NCI-H2081 (cell line): ENCODE measurements at regions not wholly inside any gene's neighbourhood (a gene's known extent, or its start where the extent isn't known, plus 50 kb on each side); places are given as distances from the start of the nearest gene placed in this dataset.
"Not testable (repeated sequence)": the region's sequence is repeated elsewhere in the genome, so short reads cannot be mapped to it uniquely, and the experiment has no call there.

Experiments used
- DNase-seq, 2 experiments: peaks; one replicate each; lab custom pipeline; 2025; lab: John Stamatoyannopoulos, UW

DNA sequence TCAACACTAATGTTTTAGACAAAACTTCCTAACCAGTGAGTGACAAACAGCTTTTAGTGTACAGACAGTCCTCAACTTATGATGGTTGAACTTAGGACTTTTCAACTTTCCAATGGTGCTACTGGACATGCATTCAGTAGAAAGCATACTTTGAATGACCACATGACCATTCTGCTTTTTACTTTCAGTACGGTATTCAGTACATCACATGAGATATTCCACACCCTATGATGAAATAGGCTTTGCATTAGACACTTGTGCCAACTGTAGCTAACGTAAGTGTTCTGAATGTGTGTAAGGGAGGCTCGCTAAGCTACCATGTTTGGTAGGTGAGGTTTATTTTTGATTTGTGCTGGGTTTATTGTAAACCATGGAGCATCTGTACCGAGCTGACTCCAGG lies 113.7 kb downstream of the WNT7A start:
- DNase-seq = no peak

DNA sequence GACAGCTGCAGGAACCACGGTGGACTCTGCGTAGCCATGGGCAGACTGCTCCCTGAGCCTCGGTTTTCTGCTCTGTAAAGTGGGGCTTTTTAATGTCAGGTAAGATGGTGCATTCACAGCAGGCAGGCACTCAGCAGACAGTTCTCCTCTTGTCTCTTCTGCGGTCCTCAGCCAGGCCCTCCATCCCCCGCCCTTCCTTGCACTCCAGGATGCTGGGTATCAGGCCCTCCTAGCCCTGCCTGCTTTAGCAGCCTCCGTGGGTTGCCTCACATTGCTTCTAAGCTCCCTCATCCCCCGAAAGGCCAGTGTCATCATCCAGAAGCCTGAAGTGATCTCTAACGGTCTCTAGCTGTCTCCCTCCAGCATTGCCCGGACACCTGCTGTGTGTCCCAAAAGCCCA lies 115.7 kb downstream of the WNT7A start:
- DNase-seq = no peak

DNA sequence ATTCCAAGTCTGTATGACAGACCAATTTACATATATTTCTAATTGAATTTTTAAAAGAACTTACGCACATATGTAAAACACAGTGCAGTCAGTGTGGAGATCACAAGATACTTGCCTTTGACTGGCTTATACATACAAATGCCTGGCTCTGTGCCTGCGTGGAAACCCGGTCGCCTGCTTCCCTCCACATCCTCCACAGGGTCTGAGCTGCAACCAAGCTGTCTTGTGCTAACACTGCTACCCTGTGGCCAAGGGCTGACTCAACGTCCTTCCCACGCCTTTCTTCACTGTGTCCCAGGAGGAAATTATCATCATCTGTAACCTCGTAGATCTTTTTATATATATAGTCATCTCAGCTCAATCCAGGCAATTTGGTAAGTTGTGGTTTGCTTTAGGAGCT lies 117.0 kb downstream of the WNT7A start:
- no peak for DNase-seq

DNA sequence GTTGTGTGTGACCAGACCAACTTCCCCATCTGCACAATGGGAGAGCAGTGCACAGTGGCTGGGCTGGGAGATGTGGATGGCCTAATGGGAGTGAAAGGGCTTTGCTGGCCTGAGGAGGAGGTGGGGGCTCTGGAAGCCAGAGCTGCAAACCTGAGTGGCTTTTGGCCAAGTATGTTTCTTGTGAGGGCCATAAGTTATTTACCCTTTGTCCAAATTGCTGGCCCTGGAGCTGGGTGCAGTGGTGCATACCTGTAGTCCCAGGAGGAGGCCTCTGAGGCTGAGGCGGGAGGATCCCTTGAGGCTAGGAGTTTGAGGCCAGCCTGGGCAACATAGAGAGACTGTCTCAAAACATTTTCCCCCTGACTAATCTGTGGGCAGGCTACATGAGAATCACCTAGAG lies 129.1 kb downstream of the WNT7A start:
- no peak for DNase-seq

DNA sequence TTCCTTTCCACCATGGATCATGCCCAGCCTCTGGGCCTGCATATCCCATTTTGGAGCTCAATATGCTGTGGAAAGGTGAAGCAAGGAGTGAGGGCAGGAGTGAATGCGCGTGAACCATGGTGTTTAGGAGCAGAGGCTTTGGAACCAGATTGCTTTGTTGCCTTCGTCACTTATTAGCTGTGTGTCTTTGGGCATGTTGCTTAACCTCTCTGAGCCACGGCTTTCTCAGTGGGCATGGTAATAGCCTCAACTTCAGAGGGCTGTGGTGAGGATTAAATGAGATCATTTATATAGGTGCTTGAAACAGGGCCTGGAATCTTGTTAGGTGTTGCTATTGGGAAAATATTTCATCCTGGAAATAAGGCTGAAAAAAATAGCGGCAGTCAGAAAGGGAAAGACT lies 129.7 kb downstream of the WNT7A start:
- DNase-seq = no peak

DNA sequence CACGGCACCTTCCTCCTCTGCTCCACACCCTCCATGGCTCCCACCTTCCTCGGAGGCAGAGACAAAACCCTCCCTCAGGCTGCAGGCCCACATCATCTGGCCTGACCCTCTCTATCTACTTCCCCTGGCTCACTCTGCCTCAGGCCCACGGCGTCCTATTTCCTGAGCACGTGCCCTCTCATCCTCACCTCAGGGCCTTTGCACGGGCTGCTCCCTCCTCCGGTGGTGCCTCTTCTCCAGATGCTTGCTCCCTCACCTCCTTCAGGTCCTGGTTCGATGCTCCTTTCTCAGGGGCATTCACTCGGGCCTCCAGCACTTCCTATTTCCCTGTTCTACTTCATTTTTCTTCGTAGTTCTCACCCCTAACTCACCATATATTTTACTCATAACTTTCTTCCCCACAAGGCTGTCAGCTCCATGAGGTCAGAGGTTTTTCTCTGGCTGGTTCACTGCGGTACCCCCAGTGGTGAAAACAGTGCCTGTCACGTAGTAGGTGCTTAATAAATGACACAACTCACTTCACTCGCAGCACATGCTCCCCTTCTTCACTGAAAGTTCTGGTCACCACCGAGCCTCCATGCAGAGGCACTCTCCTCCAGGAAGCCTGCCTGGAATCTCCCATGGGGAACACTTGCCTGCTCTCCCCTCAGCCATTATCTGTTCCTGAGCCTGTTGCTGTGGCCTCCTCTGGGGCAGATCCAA lies 130.7 kb downstream of the WNT7A start:
- DNase-seq = no peak

DNA sequence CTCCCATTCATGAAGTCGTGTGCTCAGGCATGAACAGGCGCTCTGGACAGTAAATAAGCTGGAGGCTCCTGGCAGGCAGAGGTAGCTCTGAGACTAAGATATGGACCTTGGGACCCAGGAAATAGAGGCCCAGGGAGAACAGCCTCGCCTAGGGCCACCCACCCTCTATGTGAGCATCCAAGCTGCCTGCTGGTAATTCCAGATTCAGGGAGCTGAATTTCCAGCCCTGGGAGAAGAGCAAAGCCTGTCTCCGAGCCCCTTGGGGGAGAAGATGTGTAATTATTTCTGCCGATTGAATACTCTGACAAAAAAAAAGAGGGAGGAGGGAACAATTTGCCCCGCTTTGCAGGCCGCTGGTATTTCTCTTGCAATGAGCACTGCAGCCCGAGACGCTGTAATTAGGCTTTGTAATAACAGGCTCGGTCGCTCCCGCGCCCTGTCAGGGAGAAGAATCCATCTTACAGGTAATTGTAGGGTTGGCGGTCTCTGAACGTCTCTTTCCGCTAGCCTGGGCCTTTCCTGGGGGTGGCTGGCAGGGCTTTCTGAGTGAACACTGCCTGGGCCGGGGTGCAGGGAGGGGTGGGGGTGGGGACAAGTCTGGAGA lies 131.5 kb downstream of the WNT7A start:
- peak; percentile 29 to 70 for DNase-seq

DNA sequence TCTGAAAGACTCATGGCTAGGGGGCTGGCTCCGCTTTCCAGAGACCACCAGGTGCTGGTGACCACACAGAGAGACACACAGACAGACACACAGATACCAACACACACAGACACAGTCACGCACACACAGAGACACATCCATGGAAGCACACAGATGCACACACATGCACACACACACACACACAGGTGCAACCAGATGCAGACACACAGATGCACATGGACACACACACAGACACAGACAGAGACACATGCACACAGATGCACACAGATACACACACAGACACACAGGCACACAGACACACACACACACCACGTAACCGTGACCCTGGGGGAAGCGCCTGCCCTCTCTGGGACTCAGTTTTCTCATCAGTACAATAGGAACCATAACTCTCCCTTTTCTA lies 132.2 kb downstream of the WNT7A start:
- no peak for DNase-seq

DNA sequence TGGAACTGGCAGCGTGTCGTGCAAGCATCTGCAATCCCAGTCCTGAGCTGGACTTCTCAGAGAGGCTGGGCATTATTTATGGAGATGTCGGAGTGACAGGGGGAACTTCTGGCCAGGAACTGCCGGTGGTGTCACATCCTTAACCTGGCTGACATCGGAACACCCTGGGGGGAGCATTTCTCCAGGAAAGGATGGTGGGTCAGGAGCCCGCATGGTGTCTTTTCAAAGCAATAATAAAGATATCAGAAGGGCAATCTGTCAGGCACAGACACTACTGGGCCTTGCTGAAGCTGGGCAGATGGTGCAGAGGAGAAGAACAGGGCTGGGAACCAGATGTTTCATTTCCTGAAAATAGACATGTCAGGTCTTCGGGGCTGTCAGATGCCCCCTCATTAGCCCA lies 133.5 kb downstream of the WNT7A start:
- no peak for DNase-seq

DNA sequence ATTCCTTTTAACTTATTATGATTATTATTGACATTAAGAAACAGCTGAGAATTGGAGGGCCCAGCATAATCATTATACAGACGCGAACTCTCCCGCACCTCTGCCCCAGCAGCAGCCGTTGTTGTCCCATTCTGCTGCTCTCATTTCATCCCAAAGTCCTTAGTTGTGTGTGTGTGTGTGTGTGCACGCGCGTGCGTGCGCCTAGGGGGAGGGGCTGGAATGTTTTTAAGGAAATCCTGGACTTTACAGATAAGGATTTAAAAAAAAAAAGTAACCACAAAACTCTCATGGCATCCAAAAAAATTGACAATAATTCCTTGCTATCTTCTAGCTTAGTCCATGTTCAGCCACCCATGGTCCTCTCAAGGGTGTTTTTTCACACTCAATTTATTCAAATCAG lies 134.2 kb downstream of the WNT7A start:
- no peak for DNase-seq

DNA sequence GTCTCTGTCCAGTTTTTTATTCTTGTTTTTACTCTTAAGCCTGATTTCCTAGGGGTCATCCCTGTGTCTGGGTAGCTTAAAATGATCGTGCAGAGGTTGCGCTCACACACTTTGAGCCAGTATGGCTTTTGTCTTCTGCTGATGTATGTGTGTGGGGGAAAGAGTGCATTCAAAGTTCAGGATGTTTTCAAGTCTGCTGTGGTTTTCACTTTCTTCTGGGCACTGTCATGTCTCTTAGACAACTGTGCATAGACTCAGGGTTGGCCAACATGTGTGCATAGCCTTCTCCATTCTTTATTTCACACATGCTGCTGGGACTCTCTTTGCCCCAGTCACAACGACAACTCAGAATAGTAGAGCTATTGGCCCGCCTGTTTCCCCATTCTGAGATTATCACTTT lies 139.1 kb downstream of the WNT7A start:
- no peak for DNase-seq

DNA sequence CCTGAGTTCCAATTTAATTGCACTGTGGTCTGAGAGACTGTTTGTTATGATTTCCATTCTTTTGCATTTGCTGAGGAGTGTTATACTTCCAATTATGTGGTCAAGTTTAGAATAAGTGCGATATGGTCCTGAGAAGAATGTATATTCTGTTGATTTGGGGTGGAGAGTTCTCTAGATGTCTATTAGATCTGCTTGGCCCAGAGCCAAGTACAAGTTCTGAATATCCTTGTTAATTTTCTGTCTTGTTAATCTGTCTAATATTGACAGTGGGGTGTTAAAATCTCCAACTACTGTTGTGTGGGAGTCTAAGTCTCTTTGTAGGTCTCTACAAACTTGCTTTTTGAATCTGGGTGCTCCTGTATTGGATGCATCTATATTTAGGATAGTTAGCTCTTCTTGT lies 146.1 kb downstream of the WNT7A start:
- not testable (repeated sequence) for DNase-seq

DNA sequence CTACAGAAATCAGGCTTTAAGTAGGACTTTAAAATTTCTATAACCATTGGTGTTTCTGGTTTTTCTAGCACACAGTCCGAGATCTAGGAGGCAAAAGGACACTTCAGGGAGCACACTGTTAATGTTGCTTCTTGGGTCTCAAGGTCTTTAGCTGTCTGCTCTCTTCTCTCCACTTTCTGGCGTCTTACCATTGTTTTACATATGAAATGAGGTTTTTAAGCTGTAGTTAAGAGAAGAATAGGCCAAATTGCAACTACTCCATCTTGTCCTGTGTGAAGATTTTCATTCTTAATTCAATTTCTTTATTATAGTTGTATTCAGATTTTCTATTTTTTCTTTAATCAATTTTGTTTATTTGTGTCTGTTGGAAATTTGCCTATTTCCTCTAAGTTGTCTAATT lies 151.4 kb downstream of the WNT7A start:
- no peak for DNase-seq

DNA sequence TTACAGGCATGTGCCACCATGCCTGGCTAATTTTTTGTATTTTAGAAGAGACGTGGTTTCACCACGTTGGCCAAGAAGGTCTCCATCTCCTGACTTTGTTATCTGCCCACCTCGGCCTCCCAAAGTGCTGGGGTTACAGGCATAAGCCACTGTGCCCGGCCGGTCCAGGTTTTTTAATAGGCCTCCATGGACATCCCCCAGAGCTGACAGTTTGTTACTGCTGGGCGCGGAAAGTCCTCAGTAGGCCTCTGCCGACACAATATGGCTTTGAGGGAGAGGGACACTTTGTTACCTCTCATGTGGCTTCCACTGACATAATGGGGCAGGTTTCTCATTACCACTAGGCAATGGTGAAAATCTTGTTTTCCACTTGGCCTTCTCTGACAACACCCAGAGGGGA lies 152.0 kb downstream of the WNT7A start:
- DNase-seq = no peak

DNA sequence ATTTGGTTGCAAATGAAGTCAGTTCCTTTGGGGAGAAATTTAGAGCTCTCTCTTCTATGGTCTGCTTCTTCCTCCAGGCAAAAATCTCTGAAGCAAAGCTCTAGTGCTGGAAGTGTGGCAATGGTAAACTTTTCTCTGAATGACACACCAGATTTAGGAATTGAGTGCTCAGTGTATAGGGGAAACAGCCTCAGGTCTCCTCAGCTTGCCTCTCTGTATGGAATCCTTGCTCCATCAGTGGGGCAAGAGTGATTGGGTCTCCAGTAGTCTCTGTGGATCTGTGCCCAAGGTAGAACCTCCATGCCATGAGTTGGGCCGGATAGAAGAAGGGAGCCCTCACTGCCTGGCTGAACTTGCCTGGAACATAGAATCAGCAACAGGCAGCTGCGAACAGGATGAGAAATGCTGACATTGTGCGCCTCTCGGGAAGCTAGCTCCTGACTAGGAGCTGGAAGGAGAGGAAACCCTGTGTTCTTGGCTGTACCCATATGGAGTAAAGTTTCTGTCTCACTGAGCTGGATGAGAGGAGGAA lies 156.1 kb downstream of the WNT7A start:
- DNase-seq = no peak

DNA sequence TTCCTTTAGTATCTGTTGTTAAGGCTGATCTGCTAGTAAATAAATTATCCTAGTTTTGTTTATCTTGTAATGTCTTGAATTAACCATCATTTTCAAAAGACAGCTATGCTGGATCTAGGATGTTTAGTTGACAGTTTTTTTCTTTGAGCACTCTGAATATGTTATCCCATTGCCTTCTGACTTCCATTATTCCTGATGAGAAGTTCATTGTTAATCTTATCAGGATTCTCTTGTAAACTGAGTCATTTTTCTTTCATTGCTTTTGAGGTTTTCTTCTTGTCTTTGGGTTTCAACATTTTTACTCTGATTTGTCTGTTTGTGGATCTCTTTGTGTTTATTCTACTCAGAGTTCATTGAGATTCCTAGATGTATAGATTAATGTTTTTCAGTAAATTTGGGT lies 157.7 kb downstream of the WNT7A start:
- DNase-seq = no peak

DNA sequence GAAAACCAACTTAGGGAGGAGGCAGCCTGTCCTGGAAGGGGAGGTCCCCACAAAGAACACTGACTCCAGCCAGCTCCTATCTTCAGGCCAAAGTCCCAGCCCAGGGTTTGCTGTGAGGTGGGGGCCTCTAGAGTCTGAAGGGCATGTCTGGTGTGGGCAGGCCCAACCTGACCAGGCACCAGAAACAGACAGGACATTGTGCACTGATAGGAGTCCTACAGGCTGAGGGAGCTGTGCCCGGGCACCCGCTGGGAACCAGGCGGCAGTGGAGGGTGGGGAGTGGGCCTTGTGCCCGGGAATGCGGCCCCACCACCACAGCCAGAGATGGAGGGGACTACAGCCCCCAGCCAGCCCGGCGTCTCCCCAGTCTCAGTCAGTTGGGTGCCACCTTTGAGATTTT lies 161.4 kb downstream of the WNT7A start:
- DNase-seq = no peak

DNA sequence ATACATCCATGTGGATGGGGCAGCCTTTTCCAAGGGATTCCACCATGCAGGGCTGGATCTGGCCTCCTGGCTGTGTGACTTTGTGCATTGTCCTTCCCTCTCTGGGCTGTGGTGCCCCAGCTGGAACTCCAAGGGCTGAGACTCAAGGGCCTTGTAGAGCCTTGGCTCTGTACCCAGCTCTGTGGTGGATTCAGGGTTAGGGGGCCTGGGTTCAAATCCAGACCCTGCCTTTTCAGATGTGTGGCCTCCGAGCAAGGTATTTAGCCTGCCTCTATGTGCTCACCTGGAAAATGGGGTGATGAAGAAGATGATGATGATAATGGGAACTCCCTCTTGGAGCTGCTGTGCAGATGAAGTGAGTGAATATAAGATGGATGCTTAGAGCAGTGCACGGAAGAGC lies 161.9 kb downstream of the WNT7A start:
- no peak for DNase-seq

DNA sequence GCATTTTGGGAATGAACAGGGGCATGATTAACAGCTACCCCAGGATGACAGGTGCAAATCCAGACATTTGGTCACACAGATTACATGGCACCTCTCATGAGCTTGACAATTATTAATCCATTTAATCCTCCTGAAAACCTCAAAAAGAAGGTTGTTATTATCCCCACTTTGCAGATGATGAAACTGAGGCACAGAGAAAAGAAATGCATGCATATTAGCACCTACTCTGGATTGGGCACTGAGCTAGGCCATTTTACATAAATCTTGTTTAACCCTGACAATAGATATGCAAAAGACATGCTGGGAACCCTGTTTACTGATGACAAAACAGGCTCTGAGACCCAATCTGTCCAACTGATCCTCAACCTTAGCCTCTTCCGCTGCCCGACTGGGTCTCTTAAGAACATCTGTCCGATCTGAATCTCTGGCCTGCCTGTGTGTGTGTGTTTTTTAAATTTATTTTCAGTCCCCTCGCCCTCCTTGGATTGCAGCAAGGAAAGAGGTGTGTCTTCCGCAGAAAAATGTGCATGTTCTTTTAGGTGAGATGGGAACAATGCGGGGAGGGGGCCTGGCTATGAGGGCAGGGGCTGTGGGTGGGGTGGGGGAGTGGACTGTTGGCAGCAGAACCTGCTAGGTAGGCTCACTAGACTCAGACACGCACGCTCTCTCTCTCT lies 162.5 kb downstream of the WNT7A start:
- no peak for DNase-seq

DNA sequence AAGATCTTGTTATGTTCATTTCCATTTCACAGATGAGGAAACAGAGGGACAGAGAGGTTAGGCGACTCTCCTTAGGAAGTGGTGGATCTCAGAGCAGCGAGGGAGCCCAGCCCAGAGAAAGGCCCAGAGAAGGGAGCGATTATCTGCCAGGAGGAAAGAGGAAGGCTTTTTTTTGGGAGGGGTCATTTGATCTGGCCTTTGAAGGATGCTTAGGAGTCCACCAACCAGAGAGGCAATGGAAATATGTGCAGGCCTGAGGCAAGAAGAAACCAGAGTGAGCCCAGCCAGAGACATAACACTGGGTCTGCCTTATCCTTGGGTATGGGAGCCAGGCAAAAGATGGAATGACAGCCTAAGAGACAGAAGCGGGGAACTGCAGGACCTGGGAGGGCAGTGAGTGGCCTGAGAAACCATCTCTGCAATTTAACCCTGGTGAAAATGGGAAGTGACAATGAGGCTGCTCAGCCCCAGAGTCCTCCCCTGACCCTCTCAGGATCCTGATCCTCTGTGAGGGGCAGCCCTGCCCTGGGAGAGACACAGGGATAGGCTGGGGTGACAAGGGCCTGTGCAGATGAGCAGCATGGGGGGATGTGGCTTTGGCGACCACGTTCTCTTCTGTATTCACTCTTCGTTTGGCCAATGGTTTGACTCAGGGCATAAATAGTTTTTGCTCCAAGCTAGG lies 163.2 kb downstream of the WNT7A start:
- DNase-seq = no peak

DNA sequence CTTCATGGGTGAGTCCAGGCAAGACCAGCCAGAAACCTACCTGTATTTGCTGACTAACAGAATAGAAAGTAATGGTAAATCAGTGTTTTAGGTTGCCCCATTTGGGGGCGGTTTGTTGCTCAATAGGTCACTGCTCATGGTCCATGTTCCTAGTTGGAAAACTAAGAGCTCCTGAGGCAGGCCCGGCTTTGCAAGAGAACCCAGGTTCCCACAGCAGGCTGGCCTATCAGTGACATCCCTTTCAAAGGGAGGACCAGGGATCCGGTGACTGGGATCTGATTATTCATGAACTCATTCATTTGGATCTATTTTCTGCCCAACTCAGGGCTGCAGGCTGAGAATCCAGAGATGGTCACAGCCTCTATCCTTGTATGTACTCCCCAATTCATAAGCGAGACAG lies 163.9 kb downstream of the WNT7A start:
- no peak for DNase-seq

DNA sequence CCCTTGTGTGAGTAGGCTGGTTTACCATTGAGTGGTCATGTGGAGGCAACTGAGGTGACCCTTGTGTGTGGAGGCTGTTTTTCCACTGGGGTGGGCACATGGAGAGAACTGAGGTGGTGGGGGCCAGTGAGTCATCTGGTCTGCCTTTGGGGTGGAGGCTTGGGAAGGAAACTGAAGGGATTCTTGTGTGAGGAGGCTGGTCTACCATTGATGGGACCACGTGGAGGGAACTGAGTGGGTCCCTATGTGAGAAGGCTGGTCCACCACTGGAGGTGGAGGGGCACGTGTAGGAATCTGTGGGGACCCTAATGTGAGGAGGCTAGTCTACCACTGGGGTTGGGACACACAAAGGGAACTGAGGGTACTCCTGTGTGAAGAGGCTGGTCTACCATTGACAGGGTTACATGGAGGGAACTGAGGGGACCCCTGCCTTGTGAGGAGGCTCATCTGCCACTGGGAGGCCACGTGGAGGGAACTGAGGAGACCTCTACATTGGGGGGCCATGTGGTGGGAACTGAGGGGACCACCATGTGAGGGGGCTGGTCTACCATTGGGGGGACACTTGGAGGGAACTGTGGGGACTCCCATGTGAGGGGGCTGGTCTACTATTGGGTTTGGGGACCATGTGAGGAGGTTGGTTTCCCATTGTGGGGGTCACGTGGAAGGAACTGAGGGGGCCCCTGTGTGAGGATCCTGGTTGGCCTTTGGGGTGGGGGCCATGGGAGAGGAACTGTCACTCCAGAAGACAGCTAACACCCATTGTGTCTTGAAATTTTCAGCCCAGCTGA lies 164.5 kb downstream of the WNT7A start:
- no peak for DNase-seq
